H1 (cell line): ENCODE measurements at regions not wholly inside any gene's neighbourhood (a gene's known extent, or its start where the extent isn't known, plus 50 kb on each side); places are given as distances from the start of the nearest gene placed in this dataset.

ENCODE experiments used
- CBX5 ChIP-seq: fragments of 300-800, 300-1000 bp; sonication (generic); IDR thresholded peaks from 2 replicates; pipeline ENCODE4 v1.7.1; 2016; ENCODE audit warnings: antibody characterized with exemption, low read length, low read depth
- KDM5A ChIP-seq: fragments of 200-600 bp; IDR thresholded peaks from 2 replicates; pipeline ENCODE4 v1.7.1; 2012; ENCODE audit warnings: mild to moderate bottlenecking, low read length, inconsistent platforms, mixed read lengths
- POLR2A ChIP-seq, 2 experiments: IDR thresholded peaks; 1 replicate in 1 of 2; 2 replicates in 1 of 2; pipeline ENCODE4 v1.6.1; 2011; ENCODE audit warnings: low read depth in 2 of 2, low read length in 2 of 2, mild to moderate bottlenecking in 2 of 2; ENCODE audit errors: control extremely low read depth in 1 of 2
- TBP ChIP-seq: IDR thresholded peaks from 2 replicates; pipeline ENCODE4 v1.6.1; 2011; ENCODE audit warnings: low read depth, low read length, improper control_type of control experiment
- TCF12 ChIP-seq: IDR thresholded peaks from 2 replicates; pipeline ENCODE4 v1.6.1; 2011; ENCODE audit warnings: low read depth, mild to moderate bottlenecking, low read length
- TEAD4 ChIP-seq: IDR thresholded peaks from 2 replicates; pipeline ENCODE4 v1.6.1; 2012; ENCODE audit warnings: low read depth, low read length, inconsistent platforms, mixed read lengths
- TF ChIP-seq, protein P1 (sequence below): fragments of 300-600 bp; sonication (generic); IDR thresholded peaks from 2 replicates; pipeline ENCODE4 v1.7.1; 2012; ENCODE audit warnings: low read length, moderate library complexity, mild to moderate bottlenecking, inconsistent platforms; ENCODE audit not compliant: insufficient replicate concordance

DNA sequence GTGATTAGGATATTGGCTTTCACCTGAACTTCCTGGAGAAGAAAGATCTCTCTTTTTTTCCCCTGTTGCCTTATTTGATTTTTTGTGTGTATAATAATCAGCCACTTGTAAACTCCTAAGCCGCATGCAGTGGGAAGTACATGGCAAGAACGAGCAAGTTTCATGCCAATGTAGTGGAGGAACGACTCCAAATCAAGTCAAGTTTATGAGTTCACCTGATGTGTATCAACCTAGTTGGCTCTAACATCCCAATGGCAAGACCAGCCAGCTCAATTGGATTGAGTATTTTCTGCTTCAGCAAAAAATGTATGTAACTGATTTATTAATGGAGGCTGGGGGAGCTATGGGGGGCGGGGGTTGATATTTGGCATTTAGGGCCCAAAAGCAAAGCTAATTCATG is 65.5 kb upstream of the LYZL1 start (continued):
- TF ChIP-seq, protein P1, sequence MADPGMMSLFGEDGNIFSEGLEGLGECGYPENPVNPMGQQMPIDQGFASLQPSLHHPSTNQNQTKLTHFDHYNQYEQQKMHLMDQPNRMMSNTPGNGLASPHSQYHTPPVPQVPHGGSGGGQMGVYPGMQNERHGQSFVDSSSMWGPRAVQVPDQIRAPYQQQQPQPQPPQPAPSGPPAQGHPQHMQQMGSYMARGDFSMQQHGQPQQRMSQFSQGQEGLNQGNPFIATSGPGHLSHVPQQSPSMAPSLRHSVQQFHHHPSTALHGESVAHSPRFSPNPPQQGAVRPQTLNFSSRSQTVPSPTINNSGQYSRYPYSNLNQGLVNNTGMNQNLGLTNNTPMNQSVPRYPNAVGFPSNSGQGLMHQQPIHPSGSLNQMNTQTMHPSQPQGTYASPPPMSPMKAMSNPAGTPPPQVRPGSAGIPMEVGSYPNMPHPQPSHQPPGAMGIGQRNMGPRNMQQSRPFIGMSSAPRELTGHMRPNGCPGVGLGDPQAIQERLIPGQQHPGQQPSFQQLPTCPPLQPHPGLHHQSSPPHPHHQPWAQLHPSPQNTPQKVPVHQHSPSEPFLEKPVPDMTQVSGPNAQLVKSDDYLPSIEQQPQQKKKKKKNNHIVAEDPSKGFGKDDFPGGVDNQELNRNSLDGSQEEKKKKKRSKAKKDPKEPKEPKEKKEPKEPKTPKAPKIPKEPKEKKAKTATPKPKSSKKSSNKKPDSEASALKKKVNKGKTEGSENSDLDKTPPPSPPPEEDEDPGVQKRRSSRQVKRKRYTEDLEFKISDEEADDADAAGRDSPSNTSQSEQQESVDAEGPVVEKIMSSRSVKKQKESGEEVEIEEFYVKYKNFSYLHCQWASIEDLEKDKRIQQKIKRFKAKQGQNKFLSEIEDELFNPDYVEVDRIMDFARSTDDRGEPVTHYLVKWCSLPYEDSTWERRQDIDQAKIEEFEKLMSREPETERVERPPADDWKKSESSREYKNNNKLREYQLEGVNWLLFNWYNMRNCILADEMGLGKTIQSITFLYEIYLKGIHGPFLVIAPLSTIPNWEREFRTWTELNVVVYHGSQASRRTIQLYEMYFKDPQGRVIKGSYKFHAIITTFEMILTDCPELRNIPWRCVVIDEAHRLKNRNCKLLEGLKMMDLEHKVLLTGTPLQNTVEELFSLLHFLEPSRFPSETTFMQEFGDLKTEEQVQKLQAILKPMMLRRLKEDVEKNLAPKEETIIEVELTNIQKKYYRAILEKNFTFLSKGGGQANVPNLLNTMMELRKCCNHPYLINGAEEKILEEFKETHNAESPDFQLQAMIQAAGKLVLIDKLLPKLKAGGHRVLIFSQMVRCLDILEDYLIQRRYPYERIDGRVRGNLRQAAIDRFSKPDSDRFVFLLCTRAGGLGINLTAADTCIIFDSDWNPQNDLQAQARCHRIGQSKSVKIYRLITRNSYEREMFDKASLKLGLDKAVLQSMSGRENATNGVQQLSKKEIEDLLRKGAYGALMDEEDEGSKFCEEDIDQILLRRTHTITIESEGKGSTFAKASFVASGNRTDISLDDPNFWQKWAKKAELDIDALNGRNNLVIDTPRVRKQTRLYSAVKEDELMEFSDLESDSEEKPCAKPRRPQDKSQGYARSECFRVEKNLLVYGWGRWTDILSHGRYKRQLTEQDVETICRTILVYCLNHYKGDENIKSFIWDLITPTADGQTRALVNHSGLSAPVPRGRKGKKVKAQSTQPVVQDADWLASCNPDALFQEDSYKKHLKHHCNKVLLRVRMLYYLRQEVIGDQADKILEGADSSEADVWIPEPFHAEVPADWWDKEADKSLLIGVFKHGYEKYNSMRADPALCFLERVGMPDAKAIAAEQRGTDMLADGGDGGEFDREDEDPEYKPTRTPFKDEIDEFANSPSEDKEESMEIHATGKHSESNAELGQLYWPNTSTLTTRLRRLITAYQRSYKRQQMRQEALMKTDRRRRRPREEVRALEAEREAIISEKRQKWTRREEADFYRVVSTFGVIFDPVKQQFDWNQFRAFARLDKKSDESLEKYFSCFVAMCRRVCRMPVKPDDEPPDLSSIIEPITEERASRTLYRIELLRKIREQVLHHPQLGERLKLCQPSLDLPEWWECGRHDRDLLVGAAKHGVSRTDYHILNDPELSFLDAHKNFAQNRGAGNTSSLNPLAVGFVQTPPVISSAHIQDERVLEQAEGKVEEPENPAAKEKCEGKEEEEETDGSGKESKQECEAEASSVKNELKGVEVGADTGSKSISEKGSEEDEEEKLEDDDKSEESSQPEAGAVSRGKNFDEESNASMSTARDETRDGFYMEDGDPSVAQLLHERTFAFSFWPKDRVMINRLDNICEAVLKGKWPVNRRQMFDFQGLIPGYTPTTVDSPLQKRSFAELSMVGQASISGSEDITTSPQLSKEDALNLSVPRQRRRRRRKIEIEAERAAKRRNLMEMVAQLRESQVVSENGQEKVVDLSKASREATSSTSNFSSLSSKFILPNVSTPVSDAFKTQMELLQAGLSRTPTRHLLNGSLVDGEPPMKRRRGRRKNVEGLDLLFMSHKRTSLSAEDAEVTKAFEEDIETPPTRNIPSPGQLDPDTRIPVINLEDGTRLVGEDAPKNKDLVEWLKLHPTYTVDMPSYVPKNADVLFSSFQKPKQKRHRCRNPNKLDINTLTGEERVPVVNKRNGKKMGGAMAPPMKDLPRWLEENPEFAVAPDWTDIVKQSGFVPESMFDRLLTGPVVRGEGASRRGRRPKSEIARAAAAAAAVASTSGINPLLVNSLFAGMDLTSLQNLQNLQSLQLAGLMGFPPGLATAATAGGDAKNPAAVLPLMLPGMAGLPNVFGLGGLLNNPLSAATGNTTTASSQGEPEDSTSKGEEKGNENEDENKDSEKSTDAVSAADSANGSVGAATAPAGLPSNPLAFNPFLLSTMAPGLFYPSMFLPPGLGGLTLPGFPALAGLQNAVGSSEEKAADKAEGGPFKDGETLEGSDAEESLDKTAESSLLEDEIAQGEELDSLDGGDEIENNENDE: no peak
- TF ChIP-seq POLR2A (IDR thresholded peaks at IDR 0.05; ENCODE audit: control extremely low read depth in 1 of 2, low read depth in 2 of 2, low read length in 2 of 2) (no peak), CBX5 (no peak), TCF12 (no peak), KDM5A (no peak), TEAD4 (no peak), TBP (no peak)
